ENCODE measurements at regions not wholly inside any gene's neighbourhood (a gene's known extent, or its start where the extent isn't known, plus 50 kb on each side); places are given as distances from the start of the nearest gene placed in this dataset.

DNA sequence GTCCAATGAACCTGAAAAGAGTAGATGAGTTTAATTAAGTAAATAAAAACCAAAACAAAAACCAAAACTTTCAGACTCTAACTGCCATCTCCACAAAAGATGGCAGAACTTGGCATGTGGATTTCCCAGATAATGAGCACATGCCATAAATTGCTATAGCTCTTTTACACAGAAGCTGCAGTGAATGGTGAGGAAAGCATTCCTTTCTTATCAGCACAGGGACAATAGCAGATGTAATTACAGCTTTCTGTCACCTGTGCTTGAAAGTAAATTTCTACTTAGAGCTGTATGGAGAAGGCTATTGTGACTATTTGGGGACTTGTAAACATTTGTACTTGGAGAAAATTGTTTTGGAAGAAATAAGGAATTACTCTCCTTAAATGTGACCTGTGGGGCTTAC lies 378.4 kb downstream of the RPRM start:
- intact Hi-C loops (cut with DNase I) = no loop called here
- Histone ChIP-seq H3K4me3 (no peak overlapping the region), H3K9me3 (no peaks in the 10 kb centered on the region), H3K27ac (no peak overlapping the region), H3K4me1 (no peaks in the 10 kb centered on the region), H3K27me3 (no peaks in the 10 kb centered on the region), H3K36me3 (no peaks in the 10 kb centered on the region)
- no peak for ATAC-seq
- no peak for TF ChIP-seq POLR2A (IDR thresholded peaks at IDR 0.05)
- TF ChIP-seq, protein P1, sequence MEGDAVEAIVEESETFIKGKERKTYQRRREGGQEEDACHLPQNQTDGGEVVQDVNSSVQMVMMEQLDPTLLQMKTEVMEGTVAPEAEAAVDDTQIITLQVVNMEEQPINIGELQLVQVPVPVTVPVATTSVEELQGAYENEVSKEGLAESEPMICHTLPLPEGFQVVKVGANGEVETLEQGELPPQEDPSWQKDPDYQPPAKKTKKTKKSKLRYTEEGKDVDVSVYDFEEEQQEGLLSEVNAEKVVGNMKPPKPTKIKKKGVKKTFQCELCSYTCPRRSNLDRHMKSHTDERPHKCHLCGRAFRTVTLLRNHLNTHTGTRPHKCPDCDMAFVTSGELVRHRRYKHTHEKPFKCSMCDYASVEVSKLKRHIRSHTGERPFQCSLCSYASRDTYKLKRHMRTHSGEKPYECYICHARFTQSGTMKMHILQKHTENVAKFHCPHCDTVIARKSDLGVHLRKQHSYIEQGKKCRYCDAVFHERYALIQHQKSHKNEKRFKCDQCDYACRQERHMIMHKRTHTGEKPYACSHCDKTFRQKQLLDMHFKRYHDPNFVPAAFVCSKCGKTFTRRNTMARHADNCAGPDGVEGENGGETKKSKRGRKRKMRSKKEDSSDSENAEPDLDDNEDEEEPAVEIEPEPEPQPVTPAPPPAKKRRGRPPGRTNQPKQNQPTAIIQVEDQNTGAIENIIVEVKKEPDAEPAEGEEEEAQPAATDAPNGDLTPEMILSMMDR (IDR thresholded peaks at IDR 0.05) = no peak
- DNase-seq = no peak

DNA sequence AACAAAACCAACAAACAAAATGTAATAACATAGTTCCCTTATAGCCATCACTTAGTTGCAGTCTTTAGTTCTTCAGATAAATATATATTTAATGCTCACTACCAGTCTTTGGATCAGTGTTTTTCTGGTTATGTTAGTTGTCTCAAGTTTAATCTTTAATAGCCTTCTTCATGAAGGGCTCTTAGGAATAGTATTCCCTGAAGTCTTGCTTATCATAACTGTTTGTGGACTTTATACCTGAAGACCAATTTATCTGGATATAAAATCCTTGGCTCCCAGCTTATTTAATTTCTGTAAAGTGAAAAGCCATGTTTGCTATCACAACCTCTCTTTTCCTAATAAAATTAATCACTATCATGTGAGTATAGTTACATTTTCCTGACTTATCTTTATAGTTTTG lies 379.7 kb downstream of the ARL6IP6 start:
- no peak overlapping the region for H3K27ac ChIP-seq
- ATAC-seq (no peak), DNase-seq (no peak)
- no peak for TF ChIP-seq POLR2A (IDR thresholded peaks at IDR 0.05)
- H3K9me3 ChIP-seq = no peaks in the 10 kb centered on the region
- no peaks in the 10 kb centered on the region for H3K4me1 ChIP-seq
- no peak overlapping the region for H3K4me3 ChIP-seq
- H3K27me3 ChIP-seq = no peaks in the 10 kb centered on the region
- H3K36me3 ChIP-seq = no peaks in the 10 kb centered on the region
- intact Hi-C loops (cut with DNase I) = no loop called here

DNA sequence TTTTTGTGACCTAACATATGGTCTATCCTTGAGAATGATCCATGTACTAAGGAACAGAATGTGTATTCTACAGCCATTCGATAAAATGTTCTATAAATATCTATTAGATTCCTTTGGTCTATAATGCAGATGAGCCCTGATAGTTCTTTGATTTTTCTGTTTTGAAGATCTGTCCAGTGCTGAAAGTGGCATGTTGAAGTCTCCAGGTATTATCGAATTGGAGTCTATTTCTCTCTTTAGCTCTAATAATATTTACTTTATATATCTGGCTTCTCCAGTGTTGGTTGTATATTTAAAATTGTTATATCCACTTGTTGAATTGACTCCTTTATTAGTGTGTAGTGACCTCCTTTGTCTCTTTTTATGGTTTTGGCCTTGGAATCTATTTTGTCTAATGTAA lies 377.9 kb downstream of the ARL6IP6 start:
- TF ChIP-seq, protein P1 (IDR thresholded peaks at IDR 0.05) = no peak
- no peak for TF ChIP-seq POLR2A (IDR thresholded peaks at IDR 0.05)
- 60% methylated on average over 2 of the region's 2 CpGs for WGBS (ENCODE audit: insufficient coverage, low coverage, low lambda C conversion rate, missing lambda C conversion rate)
- ATAC-seq = no peak
- Histone ChIP-seq H3K4me1 (no peaks in the 10 kb centered on the region), H3K36me3 (no peaks in the 10 kb centered on the region), H3K9me3 (no peaks in the 10 kb centered on the region), H3K27ac (no peak overlapping the region), H3K27me3 (no peaks in the 10 kb centered on the region), H3K4me3 (no peak overlapping the region)
- DNase-seq = no peak
- intact Hi-C loops (cut with DNase I) = no loop called here

DNA sequence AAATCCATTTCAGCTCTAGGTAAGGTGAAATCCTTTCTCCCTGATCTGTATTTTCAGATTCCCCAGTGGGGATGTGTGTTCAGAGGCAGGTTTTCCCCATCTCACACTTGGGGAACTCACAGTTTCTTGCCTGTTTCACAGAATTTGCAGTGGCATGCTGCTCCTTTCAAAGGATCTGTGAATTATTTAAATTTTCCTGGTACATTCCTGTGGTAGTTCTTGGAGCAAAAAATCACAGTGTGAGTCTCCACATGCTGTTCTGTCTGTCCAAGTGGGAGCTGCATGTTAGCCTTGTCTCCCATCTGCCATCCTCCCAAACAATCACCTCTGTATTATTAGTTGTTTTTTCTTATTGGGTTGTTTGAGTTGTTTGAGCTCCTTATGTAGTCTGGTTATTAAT lies 372.9 kb downstream of the ARL6IP6 start:
- H3K27ac ChIP-seq = no peak overlapping the region
- no peak for ATAC-seq
- no peak overlapping the region for H3K4me3 ChIP-seq
- H3K4me1 ChIP-seq = no peaks in the 10 kb centered on the region
- DNase-seq = no peak
- no peaks in the 10 kb centered on the region for H3K9me3 ChIP-seq
- no peak for TF ChIP-seq POLR2A (IDR thresholded peaks at IDR 0.05)
- TF ChIP-seq, protein P1 (IDR thresholded peaks at IDR 0.05) = no peak
- no peaks in the 10 kb centered on the region for H3K36me3 ChIP-seq
- intact Hi-C loops (cut with DNase I) = no loop called here
- H3K27me3 ChIP-seq = no peaks in the 10 kb centered on the region

DNA sequence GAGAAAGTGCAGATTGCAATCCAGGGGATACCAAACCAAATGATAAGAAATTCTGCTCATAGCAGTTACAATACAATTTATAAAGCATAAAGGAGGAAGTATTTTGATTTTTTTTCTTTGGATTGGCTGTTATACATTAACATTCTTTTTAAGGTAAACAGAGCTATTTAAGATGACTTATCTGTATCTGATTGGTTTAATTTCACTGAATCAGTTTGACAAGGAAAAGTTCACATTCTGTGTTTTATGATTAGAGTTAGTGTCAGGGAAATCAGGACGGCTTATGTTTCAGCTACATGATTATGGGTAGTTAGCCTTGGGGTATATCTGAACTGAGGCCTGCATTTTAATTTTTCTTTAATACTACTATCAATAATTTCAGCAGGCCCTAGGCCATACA lies 360.9 kb downstream of the ARL6IP6 start:
- DNase-seq (no peak), ATAC-seq (no peak)
- H3K27me3 ChIP-seq = no peaks in the 10 kb centered on the region
- TF ChIP-seq POLR2A (IDR thresholded peaks at IDR 0.05) = no peak
- TF ChIP-seq, protein P1 (IDR thresholded peaks at IDR 0.05) = no peak
- intact Hi-C loops (cut with DNase I) = no loop called here
- WGBS (ENCODE audit: insufficient coverage, low coverage, low lambda C conversion rate, missing lambda C conversion rate) = 0% methylated on average over 1 of the region's 1 CpG
- H3K4me1 ChIP-seq = no peaks in the 10 kb centered on the region
- no peaks in the 10 kb centered on the region for H3K36me3 ChIP-seq
- no peak overlapping the region for H3K4me3 ChIP-seq
- H3K27ac ChIP-seq = no peak overlapping the region
- H3K9me3 ChIP-seq = no peaks in the 10 kb centered on the region
